ENCODE measurements at regions not wholly inside any gene's neighbourhood (a gene's known extent, or its start where the extent isn't known, plus 50 kb on each side); places are given as distances from the start of the nearest gene placed in this dataset.

DNA sequence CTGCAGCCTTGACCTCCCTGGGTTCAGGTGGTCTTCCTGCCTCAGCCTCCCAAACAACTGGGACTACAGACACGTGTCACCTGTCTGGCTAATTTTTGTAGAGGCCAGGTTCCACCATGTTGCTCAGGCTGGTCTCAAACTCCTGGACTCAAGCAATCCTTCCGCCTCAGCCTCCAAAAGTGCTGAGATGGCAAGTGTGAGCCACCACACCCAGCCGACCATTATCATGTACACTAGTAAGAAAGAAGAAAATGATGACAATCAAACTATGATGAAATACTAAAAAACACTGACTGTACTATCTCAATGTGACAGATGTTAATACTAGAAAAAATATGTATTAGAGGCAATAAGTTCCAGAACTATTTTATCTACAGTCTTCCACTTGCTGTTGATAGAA lies 420.9 kb downstream of the TRIB2 start (continued):
- TF ChIP-seq, protein P1, sequence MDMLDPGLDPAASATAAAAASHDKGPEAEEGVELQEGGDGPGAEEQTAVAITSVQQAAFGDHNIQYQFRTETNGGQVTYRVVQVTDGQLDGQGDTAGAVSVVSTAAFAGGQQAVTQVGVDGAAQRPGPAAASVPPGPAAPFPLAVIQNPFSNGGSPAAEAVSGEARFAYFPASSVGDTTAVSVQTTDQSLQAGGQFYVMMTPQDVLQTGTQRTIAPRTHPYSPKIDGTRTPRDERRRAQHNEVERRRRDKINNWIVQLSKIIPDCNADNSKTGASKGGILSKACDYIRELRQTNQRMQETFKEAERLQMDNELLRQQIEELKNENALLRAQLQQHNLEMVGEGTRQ (IDR thresholded peaks at IDR 0.05; ENCODE audit: low read length): no peak
- TF ChIP-seq BRCA1 (IDR thresholded peaks at IDR 0.05; ENCODE audit: low read depth, low read length): no peak
- TF ChIP-seq, protein P2, sequence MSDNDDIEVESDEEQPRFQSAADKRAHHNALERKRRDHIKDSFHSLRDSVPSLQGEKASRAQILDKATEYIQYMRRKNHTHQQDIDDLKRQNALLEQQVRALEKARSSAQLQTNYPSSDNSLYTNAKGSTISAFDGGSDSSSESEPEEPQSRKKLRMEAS (IDR thresholded peaks at IDR 0.05): no peak

Measured in H1 (cell line).